ENCODE measurements at regions not wholly inside any gene's neighbourhood (a gene's known extent, or its start where the extent isn't known, plus 50 kb on each side); places are given as distances from the start of the nearest gene placed in this dataset.

GRCh38 chr3:182637350-182638110, 155.8 kb upstream of the ATP11B start:
- ATAC-seq (ENCODE audit: low read depth) = 0 out of 3 replicates have a peak, but pooled peaks have one; percentile 9
- Histone ChIP-seq H3K4me1 (ENCODE audit: insufficient read depth, poor library complexity, severe bottlenecking) (peaks cover 21% of the 10 kb centered on the region), H3K4me3 (ENCODE audit: severe bottlenecking) (no peak overlapping the region), H3K9me3 (ENCODE audit: severe bottlenecking) (peaks cover 3% of the 10 kb centered on the region), H3K27me3 (ENCODE audit: insufficient read depth, poor library complexity, severe bottlenecking) (no peaks in the 10 kb centered on the region), H3K27ac (ENCODE audit: poor library complexity, severe bottlenecking) (peak overlapping the region; percentile 46), H3K36me3 (ENCODE audit: low read depth) (no peaks in the 10 kb centered on the region)
- no peak for TF ChIP-seq CTCF (IDR thresholded peaks at IDR 0.05; ENCODE audit: poor library complexity, severe bottlenecking)
- no peak for DNase-seq (ENCODE audit: low spot score)

- no peak for TF ChIP-seq CTCF (IDR thresholded peaks at IDR 0.05; ENCODE audit: poor library complexity, severe bottlenecking)
- Histone ChIP-seq H3K4me1 (ENCODE audit: insufficient read depth, poor library complexity, severe bottlenecking) (peaks cover 11% of the 10 kb centered on the region), H3K27ac (ENCODE audit: poor library complexity, severe bottlenecking) (peak overlapping the region; percentile 25), H3K27me3 (ENCODE audit: insufficient read depth, poor library complexity, severe bottlenecking) (no peaks in the 10 kb centered on the region), H3K4me3 (ENCODE audit: severe bottlenecking) (no peak overlapping the region), H3K9me3 (ENCODE audit: severe bottlenecking) (peaks cover 3% of the 10 kb centered on the region), H3K36me3 (ENCODE audit: low read depth) (no peaks in the 10 kb centered on the region)
- no peak for DNase-seq (ENCODE audit: low spot score)
- ATAC-seq (ENCODE audit: low read depth) = no peak
Observed at GRCh38 chr3:182644013-182644412, 149.3 kb upstream of the ATP11B start.

- no peaks in the 10 kb centered on the region for H3K36me3 ChIP-seq (ENCODE audit: low read depth)
- DNase-seq (ENCODE audit: low spot score) (peak; percentile 58), ATAC-seq (ENCODE audit: low read depth) (peak; percentile 92)
- H3K27ac ChIP-seq (ENCODE audit: poor library complexity, severe bottlenecking) = peak overlapping the region; percentile 25
- H3K9me3 ChIP-seq (ENCODE audit: severe bottlenecking) = peaks cover 3% of the 10 kb centered on the region
- peaks cover 11% of the 10 kb centered on the region for H3K4me1 ChIP-seq (ENCODE audit: insufficient read depth, poor library complexity, severe bottlenecking)
- no peaks in the 10 kb centered on the region for H3K27me3 ChIP-seq (ENCODE audit: insufficient read depth, poor library complexity, severe bottlenecking)
- no peak overlapping the region for H3K4me3 ChIP-seq (ENCODE audit: severe bottlenecking)
- TF ChIP-seq CTCF (IDR thresholded peaks at IDR 0.05; ENCODE audit: poor library complexity, severe bottlenecking) = no peak
Observed at GRCh38 chr3:182644790-182645433, 148.4 kb upstream of the ATP11B start.

- Histone ChIP-seq H3K4me1 (ENCODE audit: insufficient read depth, poor library complexity, severe bottlenecking) (no peaks in the 10 kb centered on the region), H3K27ac (ENCODE audit: poor library complexity, severe bottlenecking) (no peak overlapping the region), H3K9me3 (ENCODE audit: severe bottlenecking) (no peaks in the 10 kb centered on the region), H3K27me3 (ENCODE audit: insufficient read depth, poor library complexity, severe bottlenecking) (no peaks in the 10 kb centered on the region), H3K36me3 (ENCODE audit: low read depth) (no peaks in the 10 kb centered on the region), H3K4me3 (ENCODE audit: severe bottlenecking) (no peak overlapping the region)
- DNase-seq (ENCODE audit: low spot score) (no peak), ATAC-seq (ENCODE audit: low read depth) (no peak)
- no peak for TF ChIP-seq CTCF (IDR thresholded peaks at IDR 0.05; ENCODE audit: poor library complexity, severe bottlenecking)
Observed at GRCh38 chr3:182650568-182651128, 142.7 kb upstream of the ATP11B start.

All from RWPE2 (cell line).